Bronchial epithelial cell (primary cell): ENCODE measurements at regions not wholly inside any gene's neighbourhood (a gene's known extent, or its start where the extent isn't known, plus 50 kb on each side); places are given as distances from the start of the nearest gene placed in this dataset.

Source experiments
- DNase-seq: peaks from one replicate; pipeline ENCODE4 v3.0.0-alpha.2; 2010; ENCODE audit warnings: low read depth
- FAIRE-seq: peaks from 2 replicates; lab custom pipeline; 2011; peaks lifted over from hg19 to GRCh38; lab: Jason Lieb, UNC
- H3K27me3 ChIP-seq: 2 replicates; pipeline ENCODE4 v1.5.1; 2011; ENCODE audit warnings: low read length; ENCODE audit not compliant: control insufficient read depth, insufficient read depth
- H3K36me3 ChIP-seq: 2 replicates; pipeline ENCODE4 v1.5.1; 2011; ENCODE audit warnings: low read length; ENCODE audit not compliant: control insufficient read depth, insufficient read depth
- H3K4me3 ChIP-seq: 2 replicates; pipeline ENCODE4 v1.5.1; 2011; ENCODE audit warnings: mild to moderate bottlenecking, low read depth, low read length, control low read depth
- TF ChIP-seq, protein P1 (sequence below): IDR thresholded peaks from 2 replicates; pipeline ENCODE4 v1.5.1; 2011; ENCODE audit warnings: mild to moderate bottlenecking, moderate library complexity, low read length, control low read depth, inconsistent platforms; ENCODE audit not compliant: insufficient read depth, severe bottlenecking

DNA sequence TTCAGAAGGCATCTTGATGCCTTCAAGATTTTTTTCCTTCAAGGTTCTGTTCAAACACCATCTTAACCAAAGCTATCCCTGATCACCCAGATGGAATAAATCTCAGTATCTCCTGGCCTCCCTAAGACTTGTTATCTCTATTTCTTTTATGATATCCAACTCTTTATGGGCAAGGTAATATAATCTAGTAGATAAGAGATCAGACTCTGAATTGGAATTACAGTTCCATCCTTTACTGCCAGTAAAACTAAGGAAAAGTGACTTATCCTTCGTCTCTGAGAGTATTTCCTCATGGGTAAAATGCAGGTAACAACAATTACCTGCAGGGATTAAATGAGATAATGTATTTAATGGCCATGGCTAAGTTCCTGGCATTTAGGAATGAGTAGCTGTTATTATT, 445.0 kb upstream of the DAB1 start:
- Histone ChIP-seq H3K36me3 (no peaks in the 10 kb centered on the region), H3K4me3 (no peak overlapping the region), H3K27me3 (no peaks in the 10 kb centered on the region)
- DNase-seq (no peak), FAIRE-seq (no peak)
- TF ChIP-seq, protein P1, sequence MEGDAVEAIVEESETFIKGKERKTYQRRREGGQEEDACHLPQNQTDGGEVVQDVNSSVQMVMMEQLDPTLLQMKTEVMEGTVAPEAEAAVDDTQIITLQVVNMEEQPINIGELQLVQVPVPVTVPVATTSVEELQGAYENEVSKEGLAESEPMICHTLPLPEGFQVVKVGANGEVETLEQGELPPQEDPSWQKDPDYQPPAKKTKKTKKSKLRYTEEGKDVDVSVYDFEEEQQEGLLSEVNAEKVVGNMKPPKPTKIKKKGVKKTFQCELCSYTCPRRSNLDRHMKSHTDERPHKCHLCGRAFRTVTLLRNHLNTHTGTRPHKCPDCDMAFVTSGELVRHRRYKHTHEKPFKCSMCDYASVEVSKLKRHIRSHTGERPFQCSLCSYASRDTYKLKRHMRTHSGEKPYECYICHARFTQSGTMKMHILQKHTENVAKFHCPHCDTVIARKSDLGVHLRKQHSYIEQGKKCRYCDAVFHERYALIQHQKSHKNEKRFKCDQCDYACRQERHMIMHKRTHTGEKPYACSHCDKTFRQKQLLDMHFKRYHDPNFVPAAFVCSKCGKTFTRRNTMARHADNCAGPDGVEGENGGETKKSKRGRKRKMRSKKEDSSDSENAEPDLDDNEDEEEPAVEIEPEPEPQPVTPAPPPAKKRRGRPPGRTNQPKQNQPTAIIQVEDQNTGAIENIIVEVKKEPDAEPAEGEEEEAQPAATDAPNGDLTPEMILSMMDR, result no peak

DNA sequence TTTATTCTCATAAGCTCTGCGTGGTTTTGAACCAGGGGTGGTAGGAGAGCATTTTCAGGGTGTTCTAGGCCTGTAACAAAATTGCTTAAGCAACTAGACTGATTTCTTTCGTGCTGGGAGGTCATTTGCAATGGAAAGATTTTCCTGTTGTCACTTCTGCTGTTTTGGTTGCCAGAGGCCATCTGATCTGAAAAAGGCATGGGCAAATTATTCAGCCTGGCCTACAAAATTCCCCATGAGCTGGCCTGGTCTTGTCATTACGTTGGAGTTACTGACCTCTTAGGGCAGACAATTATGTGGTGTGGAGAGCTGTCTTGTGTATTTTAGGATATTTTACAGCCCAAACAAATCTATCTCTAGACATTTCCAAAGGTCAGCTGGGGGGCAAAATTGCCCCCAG, 444.4 kb upstream of the DAB1 start:
- FAIRE-seq, result no peak
- TF ChIP-seq, protein P1, result no peak
- Histone ChIP-seq H3K27me3 (no peaks in the 10 kb centered on the region), H3K36me3 (no peaks in the 10 kb centered on the region), H3K4me3 (no peak overlapping the region)
- no peak for DNase-seq

DNA sequence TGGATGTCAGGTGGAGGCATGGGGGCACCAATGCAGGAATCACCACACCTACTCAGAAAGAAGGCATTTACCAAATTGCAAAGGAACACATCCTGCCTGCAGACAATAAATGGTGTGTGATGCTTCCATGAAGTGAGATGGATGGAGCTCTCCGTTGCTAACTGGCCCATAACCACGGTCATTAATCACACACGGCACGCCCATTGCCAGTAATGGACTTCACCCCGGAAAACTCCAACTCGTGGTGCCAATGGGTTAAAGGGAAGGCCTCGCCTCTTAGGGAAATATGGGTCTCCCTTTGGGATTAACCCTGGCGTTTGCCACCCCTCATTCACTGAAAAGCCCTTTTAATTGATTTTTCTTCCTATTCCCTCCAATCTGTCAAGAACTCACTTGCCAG, 443.1 kb upstream of the DAB1 start:
- no peak overlapping the region for H3K4me3 ChIP-seq
- TF ChIP-seq, protein P1, result no peak
- no peaks in the 10 kb centered on the region for H3K27me3 ChIP-seq
- FAIRE-seq, result no peak
- H3K36me3 ChIP-seq, result no peaks in the 10 kb centered on the region
- DNase-seq, result no peak

DNA sequence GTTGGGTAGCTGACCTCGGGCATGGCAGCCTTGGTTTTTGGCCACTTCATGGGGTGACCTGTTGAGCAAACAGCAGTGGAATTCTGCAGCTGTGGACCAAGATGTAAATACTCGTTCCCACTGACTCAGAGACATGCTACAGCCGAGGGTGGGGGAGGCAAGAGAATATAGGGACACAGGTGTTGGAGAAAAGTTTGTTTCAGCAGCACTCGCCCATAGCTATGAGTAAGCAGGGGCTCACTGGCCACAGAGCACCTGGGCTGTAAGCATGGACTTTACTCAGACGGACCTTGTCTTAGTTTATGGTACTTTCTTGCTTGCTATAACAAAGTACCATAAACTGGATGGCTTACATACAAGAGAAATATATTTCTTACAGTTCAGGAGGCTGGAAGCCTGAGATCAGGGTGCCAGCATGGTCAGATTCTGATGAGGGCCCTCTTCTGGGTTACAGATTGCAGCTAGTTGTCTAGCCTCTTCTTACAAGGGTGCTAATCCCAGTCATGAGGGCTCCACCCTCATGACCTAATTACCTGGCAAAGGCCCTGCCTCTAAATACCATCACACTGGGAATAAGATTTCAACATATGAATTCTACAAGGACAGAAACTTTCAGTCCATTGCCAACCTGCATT, 437.2 kb upstream of the DAB1 start:
- TF ChIP-seq, protein P1, result no peak
- DNase-seq, result peak; percentile 79
- FAIRE-seq, result no peak
- H3K36me3 ChIP-seq, result no peaks in the 10 kb centered on the region
- H3K27me3 ChIP-seq, result no peaks in the 10 kb centered on the region
- H3K4me3 ChIP-seq, result no peak overlapping the region

DNA sequence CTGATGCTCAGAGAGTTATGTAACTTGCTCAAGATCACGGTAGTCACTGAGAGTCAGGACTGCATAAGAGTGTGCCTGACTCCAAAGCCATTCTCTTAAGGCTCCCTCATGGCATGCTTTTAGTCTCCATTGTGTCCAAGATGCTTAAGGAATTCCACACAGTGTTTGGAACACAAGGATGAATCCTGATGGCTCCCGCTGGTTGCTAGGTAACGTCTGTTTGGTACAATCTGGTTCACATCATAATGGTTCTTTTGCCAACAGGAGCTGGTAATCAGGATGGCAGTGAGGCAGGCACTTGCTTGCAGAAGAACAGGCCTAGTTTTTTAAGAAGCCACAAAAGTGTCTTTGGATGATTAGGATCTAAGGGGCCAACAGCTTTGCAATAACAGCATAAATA, 436.5 kb upstream of the DAB1 start:
- TF ChIP-seq, protein P1, result no peak
- Histone ChIP-seq H3K4me3 (no peak overlapping the region), H3K36me3 (no peaks in the 10 kb centered on the region), H3K27me3 (no peaks in the 10 kb centered on the region)
- FAIRE-seq, result no peak
- no peak for DNase-seq

DNA sequence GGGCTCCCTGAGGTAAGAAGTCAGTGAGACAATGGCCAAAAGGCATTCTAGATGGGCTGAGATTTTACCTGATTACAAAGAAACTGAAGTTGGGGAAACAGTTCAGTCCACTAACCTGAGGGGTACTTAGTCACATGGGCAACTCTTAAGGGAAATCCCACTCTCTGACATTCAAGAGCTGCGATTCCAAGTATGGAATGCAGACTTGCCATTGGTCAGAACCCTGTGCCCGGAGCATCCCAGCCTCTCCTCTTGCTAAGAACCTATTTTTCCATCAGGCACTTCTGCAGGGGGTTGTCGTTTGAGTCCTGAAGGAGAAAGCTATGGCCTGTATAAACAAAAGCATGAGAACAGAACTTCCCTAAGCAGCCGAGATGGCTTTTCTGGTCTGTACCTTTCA, 434.9 kb upstream of the DAB1 start:
- no peaks in the 10 kb centered on the region for H3K27me3 ChIP-seq
- DNase-seq, result no peak
- TF ChIP-seq, protein P1, result no peak
- no peak for FAIRE-seq
- H3K4me3 ChIP-seq, result no peak overlapping the region
- no peaks in the 10 kb centered on the region for H3K36me3 ChIP-seq
